Activated T-helper 17 cell treated with anti-CD3 and anti-CD28 coated beads, Interleukin-2, amount 50 U/mL, for 72 hours (primary cell): ENCODE measurements at regions not wholly inside any gene's neighbourhood (a gene's known extent, or its start where the extent isn't known, plus 50 kb on each side); places are given as distances from the start of the nearest gene placed in this dataset.
A peak's percentile ranks its signal among the peaks of the same experiment; 100 is the strongest.
"Not testable (repeated sequence)": the region's sequence is repeated elsewhere in the genome, so short reads cannot be mapped to it uniquely, and the experiment has no call there.

Experiments used
- ATAC-seq: fragments of 150-1000 bp; cut with Tn5 transposase; replicated peaks from 2 replicates; pipeline ENCODE4 v1.10.0; 2021; ENCODE audit warnings: mild to moderate bottlenecking, moderate library complexity
- H3K27ac Mint-ChIP-seq: one replicate; pipeline ENCODE4 v1.8.0; 2022; ENCODE audit warnings: mixed read lengths
- H3K27me3 Mint-ChIP-seq: one replicate; pipeline ENCODE4 v1.8.0; 2022; ENCODE audit warnings: mixed read lengths
- H3K36me3 Mint-ChIP-seq: one replicate; pipeline ENCODE4 v1.8.0; 2022; ENCODE audit warnings: low read depth, mild to moderate bottlenecking, mixed read lengths
- H3K4me1 Mint-ChIP-seq: one replicate; pipeline ENCODE4 v1.8.0; 2022; ENCODE audit warnings: mixed read lengths
- H3K4me3 Mint-ChIP-seq: one replicate; pipeline ENCODE4 v1.8.0; 2022; ENCODE audit warnings: mild to moderate bottlenecking, mixed read lengths
- H3K9me3 Mint-ChIP-seq: one replicate; pipeline ENCODE4 v1.8.0; 2022; ENCODE audit warnings: mixed read lengths

DNA sequence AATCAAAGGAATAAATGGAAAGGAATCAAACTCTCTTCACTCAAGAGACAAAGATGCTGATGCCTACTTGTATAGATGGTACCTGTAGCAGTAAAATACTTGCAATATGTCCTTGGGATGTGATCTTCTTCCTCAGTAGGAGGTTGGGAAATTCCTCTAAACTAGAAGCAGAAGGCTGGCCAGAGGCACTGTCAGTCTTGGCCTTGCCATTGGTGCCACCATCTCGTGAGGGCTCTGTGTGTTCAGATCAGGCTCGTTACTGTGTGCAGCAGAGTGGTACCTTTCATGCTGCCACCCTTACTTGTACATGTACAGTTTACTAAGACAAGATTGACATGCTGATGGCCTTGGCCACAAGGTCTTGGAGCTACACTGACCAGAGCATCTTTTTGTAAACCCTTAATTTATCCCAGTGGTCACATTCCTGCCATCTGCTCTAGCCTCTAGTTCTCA, 169.0 kb downstream of the MYCN start:
- no peaks in the 10 kb centered on the region for H3K4me1 Mint-ChIP-seq
- no peaks in the 10 kb centered on the region for H3K9me3 Mint-ChIP-seq
- H3K27ac Mint-ChIP-seq = no peak overlapping the region
- no peak overlapping the region for H3K4me3 Mint-ChIP-seq
- H3K27me3 Mint-ChIP-seq = no peaks in the 10 kb centered on the region
- no peaks in the 10 kb centered on the region for H3K36me3 Mint-ChIP-seq
- ATAC-seq = no peak

DNA sequence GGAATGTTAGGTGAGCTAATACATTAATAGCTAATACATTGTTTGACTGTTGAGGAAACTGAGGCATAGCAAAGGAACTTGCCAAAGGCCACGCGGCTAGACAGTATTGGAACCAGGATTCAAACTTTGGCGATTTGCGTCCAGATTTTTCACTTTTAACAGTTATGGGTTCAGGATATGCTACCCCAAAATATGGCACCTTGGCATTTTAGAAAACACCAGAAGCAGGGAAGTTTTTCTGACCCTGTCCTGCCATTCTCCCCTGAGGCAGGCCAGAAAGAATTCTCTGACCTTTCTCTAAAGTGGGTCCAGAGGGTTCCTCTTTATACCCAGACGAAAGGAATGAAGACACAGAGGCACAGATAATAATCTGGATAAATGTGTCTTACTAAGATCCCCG, 166.9 kb downstream of the MYCN start:
- no peaks in the 10 kb centered on the region for H3K27me3 Mint-ChIP-seq
- H3K27ac Mint-ChIP-seq = no peak overlapping the region
- H3K4me3 Mint-ChIP-seq = no peak overlapping the region
- no peak for ATAC-seq
- no peaks in the 10 kb centered on the region for H3K36me3 Mint-ChIP-seq
- no peaks in the 10 kb centered on the region for H3K9me3 Mint-ChIP-seq
- no peaks in the 10 kb centered on the region for H3K4me1 Mint-ChIP-seq

DNA sequence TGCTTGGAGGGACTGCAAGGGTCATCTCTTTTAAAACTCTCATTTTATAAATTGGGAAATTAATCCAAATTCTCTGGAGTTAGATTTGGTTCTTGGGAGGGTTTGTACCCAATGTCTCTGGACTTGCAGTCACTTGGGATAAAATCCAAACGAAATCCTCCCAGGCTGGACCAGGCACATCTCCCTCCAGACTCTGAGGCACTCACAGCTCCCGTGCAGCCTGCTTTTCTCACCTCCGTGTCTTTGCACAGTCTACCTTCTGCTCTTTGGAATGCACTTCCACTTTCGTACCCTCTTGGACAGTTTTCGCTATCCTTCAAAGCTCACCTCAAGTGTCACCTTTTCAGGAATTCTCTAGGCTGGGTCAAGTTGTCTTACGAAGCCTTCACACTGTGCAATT, 166.3 kb downstream of the MYCN start:
- Mint-ChIP-seq H3K4me3 (no peak overlapping the region), H3K9me3 (no peaks in the 10 kb centered on the region), H3K36me3 (no peaks in the 10 kb centered on the region), H3K4me1 (no peaks in the 10 kb centered on the region), H3K27ac (no peak overlapping the region), H3K27me3 (no peaks in the 10 kb centered on the region)
- no peak for ATAC-seq

DNA sequence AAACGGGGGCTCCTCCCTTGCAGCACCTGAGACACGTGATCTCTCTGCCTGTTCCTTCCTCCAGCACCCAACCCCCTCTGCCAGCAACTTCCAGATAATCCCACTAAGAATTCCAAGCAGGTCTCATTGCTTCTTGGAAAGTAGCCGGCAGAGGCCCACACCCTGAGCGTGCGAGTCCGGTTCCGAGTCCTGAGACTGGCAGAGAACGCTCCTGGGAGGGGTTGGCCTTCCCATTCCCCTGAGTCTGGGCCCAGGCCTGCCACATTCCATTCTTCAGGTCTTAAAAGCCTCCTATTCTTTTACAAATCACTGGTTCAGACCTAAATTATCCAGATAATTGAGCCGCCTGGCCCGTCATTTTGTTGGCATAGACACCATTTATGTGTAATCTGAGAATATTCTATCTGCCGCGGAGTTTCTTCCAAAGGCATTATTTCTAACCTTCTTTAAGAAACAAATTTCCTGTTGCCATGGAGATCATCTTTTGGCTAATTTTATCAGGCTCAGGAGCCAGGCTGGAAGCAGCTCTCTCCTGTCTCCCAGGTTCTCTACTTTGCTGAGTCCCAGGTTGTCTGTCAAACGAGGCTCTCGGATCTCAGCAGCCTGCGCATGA, 165.4 kb downstream of the MYCN start:
- no peaks in the 10 kb centered on the region for H3K4me1 Mint-ChIP-seq
- no peaks in the 10 kb centered on the region for H3K36me3 Mint-ChIP-seq
- H3K27ac Mint-ChIP-seq = no peak overlapping the region
- no peak for ATAC-seq
- H3K27me3 Mint-ChIP-seq = no peaks in the 10 kb centered on the region
- no peak overlapping the region for H3K4me3 Mint-ChIP-seq
- no peaks in the 10 kb centered on the region for H3K9me3 Mint-ChIP-seq

DNA sequence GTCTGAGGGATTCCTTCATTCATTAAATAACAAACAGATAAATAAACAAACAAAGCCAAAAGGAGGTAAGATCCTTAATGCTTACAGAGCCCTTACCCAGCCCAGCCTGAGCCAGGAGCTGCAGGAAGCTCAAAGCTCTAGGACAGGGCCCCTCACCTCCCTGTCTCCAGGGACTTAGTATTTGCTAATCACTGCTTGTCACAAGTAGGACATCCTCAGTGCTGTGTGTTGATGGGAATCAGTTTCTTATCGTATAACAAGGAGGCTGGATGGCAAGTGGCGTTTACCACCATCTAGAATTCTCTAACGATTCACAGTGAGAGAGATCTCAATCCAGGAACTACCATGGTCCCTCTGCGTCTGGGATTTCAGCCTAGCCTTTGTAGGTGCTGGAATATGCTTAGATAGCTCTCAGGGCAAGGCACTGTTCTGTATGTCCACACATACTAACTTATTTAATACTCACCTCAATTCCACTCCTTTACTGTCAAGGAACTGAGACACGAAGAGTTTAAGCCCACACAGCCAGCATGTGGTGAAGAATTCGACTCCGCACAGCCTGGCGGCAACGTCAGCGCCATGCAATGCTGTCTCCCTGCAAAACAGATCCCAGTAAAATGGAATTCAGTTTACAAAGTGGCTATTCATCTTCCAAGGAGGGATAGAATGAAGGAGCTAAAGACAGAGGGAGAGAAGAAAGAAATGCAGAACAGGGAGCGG, 164.8 kb downstream of the MYCN start:
- Mint-ChIP-seq H3K9me3 (no peaks in the 10 kb centered on the region), H3K36me3 (no peaks in the 10 kb centered on the region), H3K4me3 (no peak overlapping the region), H3K27ac (no peak overlapping the region), H3K27me3 (no peaks in the 10 kb centered on the region), H3K4me1 (no peaks in the 10 kb centered on the region)
- ATAC-seq = no peak

DNA sequence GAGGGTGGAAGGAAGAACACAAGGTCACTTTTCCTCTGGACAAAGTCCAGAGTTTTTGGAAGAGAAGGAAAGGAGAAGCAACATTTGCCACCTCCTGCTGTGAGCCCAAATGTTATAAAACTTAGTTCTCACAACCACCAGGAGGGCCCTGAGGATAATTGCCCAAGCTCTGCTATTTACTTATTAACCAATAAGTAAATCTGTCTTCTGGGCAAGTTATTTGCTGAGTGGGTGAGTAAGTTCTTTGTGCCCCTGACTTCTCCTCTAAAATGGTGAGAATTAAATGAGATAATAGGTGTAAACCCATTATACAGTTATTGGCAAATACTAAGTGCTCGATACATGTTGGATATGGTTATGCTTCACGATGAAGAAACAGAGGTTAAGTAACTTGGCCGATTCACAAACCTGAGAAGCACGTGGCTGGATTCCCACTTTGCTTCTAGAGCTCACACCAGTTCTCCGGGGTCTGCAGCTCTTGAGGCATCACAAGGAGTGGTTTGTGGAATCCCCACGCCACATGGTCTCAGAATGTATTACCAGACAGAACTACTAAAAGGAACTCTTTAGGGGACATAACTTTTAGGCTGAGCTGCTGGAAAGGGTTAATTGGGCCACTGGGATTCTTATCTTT, 164.1 kb downstream of the MYCN start:
- Mint-ChIP-seq H3K4me1 (no peaks in the 10 kb centered on the region), H3K27ac (no peak overlapping the region), H3K4me3 (no peak overlapping the region), H3K36me3 (no peaks in the 10 kb centered on the region), H3K9me3 (no peaks in the 10 kb centered on the region), H3K27me3 (no peaks in the 10 kb centered on the region)
- ATAC-seq = no peak

DNA sequence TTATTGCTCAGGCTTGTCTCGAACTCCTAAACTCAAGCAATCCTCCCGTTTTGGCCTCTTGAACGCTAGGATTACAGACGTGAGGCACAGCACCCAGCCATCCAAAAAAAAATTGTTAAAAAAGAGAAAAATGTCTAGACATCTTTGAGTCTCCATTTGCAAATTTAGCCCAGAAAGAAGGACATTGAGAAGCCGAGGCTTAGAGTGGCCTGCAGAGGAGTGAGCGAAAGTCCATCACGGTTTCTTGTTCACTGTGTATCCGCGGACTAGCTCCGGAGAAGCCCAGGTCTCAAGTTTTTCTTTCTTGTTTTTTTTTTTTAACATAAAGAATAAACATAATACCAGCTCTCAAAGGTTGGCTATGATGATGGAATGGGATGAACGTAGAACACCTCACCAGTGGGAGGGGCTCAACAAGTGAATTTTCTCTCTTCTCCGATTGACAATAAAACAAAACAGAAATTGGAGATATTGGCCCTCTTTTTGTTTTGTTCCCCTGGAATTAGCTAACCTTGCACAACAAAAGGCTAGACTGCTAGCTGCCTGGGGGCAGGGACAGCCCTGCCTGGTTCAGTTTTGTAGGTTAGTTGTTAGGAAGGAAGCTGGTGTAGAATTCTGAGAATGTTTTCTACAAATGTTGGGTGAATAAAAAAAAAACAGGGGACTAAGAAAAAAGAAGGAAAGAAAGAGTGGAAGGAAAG, 163.4 kb downstream of the MYCN start:
- H3K27ac Mint-ChIP-seq = no peak overlapping the region
- ATAC-seq = no peak
- no peaks in the 10 kb centered on the region for H3K36me3 Mint-ChIP-seq
- no peaks in the 10 kb centered on the region for H3K9me3 Mint-ChIP-seq
- no peaks in the 10 kb centered on the region for H3K4me1 Mint-ChIP-seq
- H3K27me3 Mint-ChIP-seq = no peaks in the 10 kb centered on the region
- H3K4me3 Mint-ChIP-seq = no peak overlapping the region

DNA sequence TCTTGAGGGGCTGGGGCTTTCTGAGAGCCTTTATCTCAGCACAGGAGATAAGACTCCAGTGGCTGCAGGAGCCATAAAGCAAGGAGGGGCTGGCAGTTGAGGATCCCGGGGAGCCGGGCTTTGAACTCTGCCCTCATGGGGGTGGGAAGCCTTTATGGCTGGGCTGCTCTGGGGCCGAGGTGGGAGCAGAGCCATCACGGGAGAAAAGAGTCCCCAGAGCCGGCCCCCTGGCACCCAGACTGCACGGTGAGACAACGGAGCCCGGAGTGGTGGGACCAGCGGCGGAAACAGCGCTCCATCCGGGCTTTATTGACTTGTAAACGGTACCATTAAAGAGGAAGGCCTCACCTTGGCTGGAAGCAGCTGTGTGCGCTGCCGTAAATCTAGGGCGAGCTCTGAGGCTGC, 162.6 kb downstream of the MYCN start:
- no peaks in the 10 kb centered on the region for H3K4me1 Mint-ChIP-seq
- H3K9me3 Mint-ChIP-seq = no peaks in the 10 kb centered on the region
- H3K4me3 Mint-ChIP-seq = no peak overlapping the region
- no peaks in the 10 kb centered on the region for H3K36me3 Mint-ChIP-seq
- H3K27me3 Mint-ChIP-seq = no peaks in the 10 kb centered on the region
- H3K27ac Mint-ChIP-seq = no peak overlapping the region
- ATAC-seq = no peak

DNA sequence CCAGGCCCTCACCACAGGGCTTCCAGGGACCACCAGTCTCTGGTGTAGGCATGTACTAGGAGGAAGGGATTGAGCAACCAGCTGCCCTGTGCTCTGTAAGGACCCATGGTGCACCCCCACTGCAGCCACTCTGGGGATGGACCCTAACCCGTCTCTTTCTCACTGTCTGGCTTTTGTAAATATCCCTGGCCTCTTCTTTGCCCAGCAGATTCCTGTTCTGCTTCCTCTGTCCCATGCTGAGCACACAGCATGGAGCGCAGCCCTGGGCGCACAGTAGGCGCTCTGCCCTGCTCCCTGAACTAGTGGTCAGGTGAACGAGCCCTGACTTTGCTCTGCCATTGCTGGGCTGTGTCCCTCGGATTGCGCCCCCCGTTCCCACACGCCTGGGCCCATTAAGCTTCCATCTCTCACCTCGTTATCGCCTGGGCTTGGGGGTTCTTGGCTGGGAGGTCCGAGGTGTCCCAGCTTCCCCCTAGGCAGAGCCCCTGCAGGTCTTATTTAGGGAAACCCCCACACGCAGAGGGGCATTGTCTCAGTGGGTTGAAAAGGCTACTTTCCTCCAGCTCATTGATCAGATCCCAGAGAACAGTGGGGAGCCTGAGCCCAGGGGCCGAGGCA, 162.1 kb downstream of the MYCN start:
- no peaks in the 10 kb centered on the region for H3K36me3 Mint-ChIP-seq
- H3K4me3 Mint-ChIP-seq = no peak overlapping the region
- no peaks in the 10 kb centered on the region for H3K9me3 Mint-ChIP-seq
- H3K27me3 Mint-ChIP-seq = no peaks in the 10 kb centered on the region
- H3K27ac Mint-ChIP-seq = no peak overlapping the region
- no peak for ATAC-seq
- H3K4me1 Mint-ChIP-seq = no peaks in the 10 kb centered on the region

DNA sequence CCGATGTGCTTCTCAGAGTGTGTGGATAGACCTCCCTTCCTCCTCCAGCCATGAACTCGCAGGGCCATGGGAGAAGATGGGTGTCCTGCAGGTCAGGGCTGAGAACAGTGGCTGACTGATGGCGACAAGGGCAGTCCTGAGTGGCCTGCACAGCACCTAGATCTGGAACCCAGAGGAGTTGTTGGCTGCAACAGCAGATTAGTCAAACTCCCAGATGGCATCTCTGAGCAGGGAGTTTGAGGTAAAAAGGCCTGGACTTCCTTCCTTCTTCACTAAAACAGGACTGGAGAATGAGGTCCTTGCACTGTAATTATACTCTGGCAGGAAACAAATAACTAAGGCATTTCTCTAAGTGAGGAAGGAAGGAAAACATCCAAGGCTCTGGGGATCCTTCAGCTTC, 160.8 kb downstream of the MYCN start:
- Mint-ChIP-seq H3K9me3 (no peaks in the 10 kb centered on the region), H3K27me3 (no peaks in the 10 kb centered on the region), H3K36me3 (no peaks in the 10 kb centered on the region), H3K4me1 (no peaks in the 10 kb centered on the region), H3K27ac (no peak overlapping the region), H3K4me3 (no peak overlapping the region)
- no peak for ATAC-seq

DNA sequence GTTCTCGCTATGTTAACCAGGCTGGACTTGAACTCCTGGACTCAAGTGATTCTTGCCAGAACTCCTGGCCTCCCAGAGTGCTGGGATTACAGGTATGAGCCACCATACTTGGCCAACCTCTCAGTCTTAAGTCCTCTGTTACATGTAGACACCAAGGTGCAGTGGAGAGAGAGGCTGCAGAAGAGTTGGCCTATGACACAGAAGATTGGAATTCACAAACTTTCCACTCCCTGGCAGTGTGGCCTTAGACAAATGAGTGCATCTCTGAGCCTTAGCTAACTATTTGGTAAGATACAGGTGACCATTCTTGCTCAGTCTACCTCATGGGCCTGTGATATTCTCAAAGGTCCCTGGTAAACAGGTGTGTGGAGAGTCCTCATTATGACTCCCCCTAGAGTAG, 159.7 kb downstream of the MYCN start:
- peak; percentile 9 for ATAC-seq

DNA sequence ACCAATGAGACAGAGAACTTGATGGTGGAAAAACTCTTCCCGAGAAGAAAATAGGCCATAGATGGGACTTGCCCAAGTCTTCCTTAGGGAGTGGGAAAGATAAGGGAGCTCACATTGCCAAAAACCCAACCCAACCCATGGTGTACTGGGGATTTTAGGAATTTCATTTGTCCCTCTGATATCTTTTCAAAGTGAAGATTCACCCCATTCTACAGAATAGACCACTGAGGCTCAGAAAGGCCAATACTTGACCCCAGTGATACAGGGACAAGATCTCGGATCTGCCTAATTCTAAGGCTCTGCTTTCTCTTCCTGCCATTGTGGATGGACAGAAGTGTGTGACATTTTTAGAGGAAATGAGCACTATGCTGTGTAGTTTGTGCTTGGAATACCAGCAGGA, 159.0 kb downstream of the MYCN start:
- no peak for ATAC-seq
- no peak overlapping the region for H3K27ac Mint-ChIP-seq
- no peaks in the 10 kb centered on the region for H3K27me3 Mint-ChIP-seq
- H3K36me3 Mint-ChIP-seq = no peaks in the 10 kb centered on the region
- H3K4me1 Mint-ChIP-seq = no peaks in the 10 kb centered on the region
- no peaks in the 10 kb centered on the region for H3K9me3 Mint-ChIP-seq
- H3K4me3 Mint-ChIP-seq = no peak overlapping the region

More for the DNA sequence above, 159.7 kb downstream of the MYCN start:
- no peak overlapping the region for H3K27ac Mint-ChIP-seq
- H3K4me1 Mint-ChIP-seq = no peaks in the 10 kb centered on the region
- H3K27me3 Mint-ChIP-seq = no peaks in the 10 kb centered on the region
- no peaks in the 10 kb centered on the region for H3K36me3 Mint-ChIP-seq
- no peak overlapping the region for H3K4me3 Mint-ChIP-seq
- H3K9me3 Mint-ChIP-seq = no peaks in the 10 kb centered on the region

DNA sequence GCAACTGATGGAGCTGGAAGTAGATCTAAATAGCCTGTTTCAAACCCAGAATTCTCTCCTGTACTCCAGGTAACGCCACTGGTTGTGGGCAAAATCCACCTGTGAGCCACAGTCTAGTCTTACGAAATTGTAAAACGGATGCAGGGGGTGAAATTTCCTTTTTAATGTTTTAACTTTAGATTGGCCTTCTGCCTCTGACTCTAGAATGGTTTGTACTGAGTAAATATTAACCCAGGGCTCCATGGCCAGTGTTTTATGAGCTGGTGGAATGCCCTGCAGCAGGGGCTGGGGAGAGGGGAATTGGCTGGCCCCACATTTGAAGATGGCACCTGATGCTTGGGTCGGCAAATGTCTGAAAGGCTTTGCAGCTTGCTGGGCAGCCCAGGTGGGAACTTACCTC, 156.6 kb downstream of the MYCN start:
- ATAC-seq = no peak
- Mint-ChIP-seq H3K27me3 (no peaks in the 10 kb centered on the region), H3K36me3 (no peaks in the 10 kb centered on the region), H3K27ac (no peak overlapping the region), H3K9me3 (no peaks in the 10 kb centered on the region), H3K4me1 (no peaks in the 10 kb centered on the region), H3K4me3 (no peak overlapping the region)

DNA sequence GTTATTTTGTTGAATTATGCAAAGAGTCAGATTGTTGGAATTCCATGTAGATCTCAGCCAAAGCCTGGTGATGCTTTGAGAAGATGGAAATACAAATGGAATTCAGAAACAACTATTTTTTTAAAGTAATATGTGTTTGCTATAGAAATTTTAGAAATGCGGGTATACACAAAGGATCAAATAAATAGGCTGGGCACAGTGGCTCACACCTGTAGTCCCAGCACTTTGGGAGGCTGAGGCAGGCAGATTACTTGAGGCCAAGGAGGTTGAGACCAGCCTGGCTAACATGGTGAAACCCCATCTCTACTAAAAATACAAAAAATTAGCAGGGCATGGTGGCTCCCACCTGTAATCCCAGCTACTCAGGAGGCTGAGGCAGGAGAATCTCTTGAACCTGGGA, 155.1 kb downstream of the MYCN start:
- not testable (repeated sequence) for H3K4me3 Mint-ChIP-seq, H3K27me3 Mint-ChIP-seq, ATAC-seq, H3K4me1 Mint-ChIP-seq, H3K9me3 Mint-ChIP-seq, H3K27ac Mint-ChIP-seq, H3K36me3 Mint-ChIP-seq
